H1 (cell line): ENCODE measurements at regions not wholly inside any gene's neighbourhood (a gene's known extent, or its start where the extent isn't known, plus 50 kb on each side); places are given as distances from the start of the nearest gene placed in this dataset.

Experiments
- CTCF ChIA-PET: fragments of 300-600 bp; sonication (Branson Sonifier 250); formaldehyde crosslinking; loops from one replicate; lab custom pipeline; 2021; ENCODE audit not compliant: partially characterized antibody; lab: Charles Lee
- POLR2A ChIA-PET: fragments of 300-600 bp; sonication (Branson Sonifier 250); formaldehyde crosslinking; loops from one replicate; lab custom pipeline; 2021; ENCODE audit warnings: inconsistent platforms; ENCODE audit not compliant: partially characterized antibody; lab: Charles Lee
- DNase-seq, 2 experiments: peaks; one replicate each; pipeline versions ENCODE4 v3.0.0 to v3.0.0-alpha.2; 2010 to 2022; ENCODE audit warnings: low spot score in 2 of 2, low read depth in 1 of 2, mixed read lengths in 1 of 2
- FAIRE-seq: peaks from 2 replicates; lab custom pipeline; 2011; peaks lifted over from hg19 to GRCh38; lab: Jason Lieb, UNC
- H2AFZ ChIP-seq: 2 replicates; pipeline ENCODE4 v1.8.1; 2012; ENCODE audit warnings: low read length, inconsistent platforms
- H2AK5ac ChIP-seq: 2 replicates; pipeline ENCODE4 v1.6.1; 2013; ENCODE audit warnings: low read depth, low read length
- H2BK120ac ChIP-seq: replicated peaks from 2 replicates; pipeline ENCODE3; 2013; ENCODE audit warnings: low read depth, low read length, inconsistent platforms
- H2BK12ac ChIP-seq: 2 replicates; pipeline ENCODE4 v1.6.1; 2013; ENCODE audit warnings: low read depth, low read length
- H2BK15ac ChIP-seq: 2 replicates; pipeline ENCODE4 v1.6.1; 2013; ENCODE audit warnings: low read length
- H2BK20ac ChIP-seq: 2 replicates; pipeline ENCODE4 v1.6.1; 2013; ENCODE audit warnings: low read length
- H2BK5ac ChIP-seq: 2 replicates; pipeline ENCODE4 v1.6.1; 2013; ENCODE audit warnings: low read depth, low read length
- H3K14ac ChIP-seq: 2 replicates; pipeline ENCODE4 v1.6.1; 2013; ENCODE audit warnings: inconsistent platforms; ENCODE audit not compliant: insufficient read length
- H3K18ac ChIP-seq: 2 replicates; pipeline ENCODE4 v1.6.1; 2013; ENCODE audit warnings: low read length; ENCODE audit errors: extremely low read depth
- H3K23ac ChIP-seq: 2 replicates; pipeline ENCODE4 v1.6.1; 2013; ENCODE audit warnings: inconsistent platforms; ENCODE audit not compliant: insufficient read length
- H3K23me2 ChIP-seq: 2 replicates; pipeline ENCODE4 v1.6.1; 2013; ENCODE audit warnings: low read depth, low read length
- H3K27ac ChIP-seq: 2 replicates; pipeline ENCODE4 v1.6.1; 2011; ENCODE audit warnings: low read depth, low read length, inconsistent platforms
- H3K27me3 ChIP-seq, 4 experiments: replicated peaks in 1 of 4; 1 replicate in 1 of 4; 2 replicates in 3 of 4; pipeline versions ENCODE4 v1.6.1 to v1.8.1; 2011 to 2013; ENCODE audit warnings: low read length in 3 of 4, mild to moderate bottlenecking in 3 of 4, inconsistent platforms in 2 of 4, mixed read lengths in 2 of 4, moderate library complexity in 1 of 4; ENCODE audit not compliant: control insufficient read depth in 3 of 4, insufficient read depth in 3 of 4; ENCODE audit errors: extremely low read depth in 1 of 4
- H3K36me3 ChIP-seq, 4 experiments: 2 replicates each; pipeline versions ENCODE4 v1.6.1 to v1.8.1; 2011 to 2013; ENCODE audit warnings: mild to moderate bottlenecking in 4 of 4, low read length in 3 of 4, moderate library complexity in 2 of 4, control low read depth in 1 of 4, inconsistent platforms in 1 of 4; ENCODE audit not compliant: insufficient read depth in 4 of 4, control insufficient read depth in 2 of 4
- H3K4ac ChIP-seq: replicated peaks from 2 replicates; pipeline ENCODE3; 2013; ENCODE audit warnings: low read length, low read depth, mixed read lengths, inconsistent platforms; ENCODE audit not compliant: insufficient read length
- H3K4me1 ChIP-seq, 4 experiments: replicated peaks in 1 of 4; 1 replicate in 1 of 4; 2 replicates in 3 of 4; pipeline versions ENCODE4 v1.6.1 to v1.8.1; 2011 to 2013; ENCODE audit warnings: low read length in 3 of 4, inconsistent platforms in 2 of 4, mixed read lengths in 1 of 4; ENCODE audit not compliant: insufficient read depth in 4 of 4, control insufficient read depth in 3 of 4
- H3K4me2 ChIP-seq, 2 experiments: 2 replicates each; pipeline versions ENCODE4 v1.6.1 to v1.8.1; 2011 to 2013; ENCODE audit warnings: low read depth in 2 of 2, low read length in 2 of 2, control low read depth in 1 of 2, inconsistent platforms in 1 of 2, mild to moderate bottlenecking in 1 of 2; ENCODE audit not compliant: insufficient read depth in 1 of 2
- H3K4me3 ChIP-seq, 4 experiments: fragments of 200-600, 300-600 bp in 1 of 4; sonication (generic), shearing (Covaris generic), sonication (Bioruptor Twin) in 1 of 4; 2 replicates each; pipeline versions ENCODE4 v1.5.1 to v1.8.1; 2011 to 2016; ENCODE audit warnings: low read length in 4 of 4, low read depth in 3 of 4, control low read depth in 2 of 4, inconsistent platforms in 2 of 4, mild to moderate bottlenecking in 2 of 4, mixed read lengths in 1 of 4, moderate library complexity in 1 of 4; ENCODE audit not compliant: insufficient read depth in 2 of 4; ENCODE audit errors: extremely low read depth in 1 of 4
- H3K56ac ChIP-seq: replicated peaks from 2 replicates; pipeline ENCODE3; 2013; ENCODE audit warnings: low read depth, mild to moderate bottlenecking, mixed read lengths, low read length, inconsistent platforms; ENCODE audit not compliant: insufficient read length
- H3K79me1 ChIP-seq: 2 replicates; pipeline ENCODE4 v1.6.1; 2013; ENCODE audit warnings: low read depth, low read length, control low read depth
- H3K79me2 ChIP-seq, 2 experiments: 2 replicates each; pipeline versions ENCODE4 v1.6.1 to v1.8.1; 2012 to 2013; ENCODE audit warnings: low read length in 2 of 2, mild to moderate bottlenecking in 2 of 2, inconsistent platforms in 1 of 2; ENCODE audit not compliant: insufficient read depth in 2 of 2, control insufficient read depth in 1 of 2
- H3K9ac ChIP-seq, 4 experiments: replicated peaks in 1 of 4; 1 replicate in 1 of 4; 2 replicates in 3 of 4; pipeline versions ENCODE4 v1.6.1 to v1.8.1; 2011 to 2013; ENCODE audit warnings: low read depth in 3 of 4, low read length in 3 of 4, control low read depth in 2 of 4, mild to moderate bottlenecking in 2 of 4, moderate library complexity in 2 of 4, inconsistent platforms in 1 of 4; ENCODE audit errors: extremely low read depth in 1 of 4
- H3K9me3 ChIP-seq, 2 experiments: 2 replicates each; pipeline versions ENCODE4 v1.6.1 to v1.8.1; 2012 to 2013; ENCODE audit warnings: mild to moderate bottlenecking in 2 of 2, moderate library complexity in 2 of 2, control low read depth in 1 of 2, inconsistent platforms in 1 of 2, low read depth in 1 of 2, low read length in 1 of 2, mixed read lengths in 1 of 2; ENCODE audit not compliant: insufficient read depth in 2 of 2
- H4K20me1 ChIP-seq, 2 experiments: replicated peaks in 1 of 2; 2 replicates each; pipeline versions ENCODE3 to v1.8.1; 2011 to 2013; ENCODE audit warnings: inconsistent platforms in 2 of 2, low read length in 2 of 2, mild to moderate bottlenecking in 1 of 2; ENCODE audit not compliant: insufficient read depth in 2 of 2, control insufficient read depth in 1 of 2
- H4K5ac ChIP-seq: 2 replicates; pipeline ENCODE4 v1.6.1; 2013; ENCODE audit warnings: low read length, low read depth, mixed read lengths, inconsistent platforms; ENCODE audit not compliant: insufficient read length
- H4K8ac ChIP-seq: 2 replicates; pipeline ENCODE4 v1.8.0; 2013; ENCODE audit warnings: mild to moderate bottlenecking, moderate library complexity, low read length, inconsistent platforms; ENCODE audit not compliant: insufficient read depth; ENCODE audit errors: extremely low read depth
- H4K91ac ChIP-seq: replicated peaks from 2 replicates; pipeline ENCODE3; 2013; ENCODE audit warnings: low read length, mixed read lengths, inconsistent platforms; ENCODE audit not compliant: insufficient read length
- BCL11A ChIP-seq, 2 experiments: IDR thresholded peaks; one replicate each; pipeline ENCODE4 v1.6.1; 2011; ENCODE audit warnings: low read depth in 2 of 2, low read length in 2 of 2, mild to moderate bottlenecking in 2 of 2
- HDAC2 ChIP-seq, 2 experiments: fragments of 300-600 bp in 1 of 2; sonication (generic) in 1 of 2; IDR thresholded peaks; 2 replicates each; pipeline ENCODE4 v1.6.1; 2011 to 2012; ENCODE audit warnings: low read depth in 2 of 2, low read length in 2 of 2, mild to moderate bottlenecking in 2 of 2, moderate library complexity in 2 of 2, borderline replicate concordance in 1 of 2, inconsistent platforms in 1 of 2
- KDM5A ChIP-seq: fragments of 200-600 bp; IDR thresholded peaks from 2 replicates; pipeline ENCODE4 v1.7.1; 2012; ENCODE audit warnings: mild to moderate bottlenecking, low read length, inconsistent platforms, mixed read lengths
- NANOG ChIP-seq: IDR thresholded peaks from 2 replicates; pipeline ENCODE4 v1.6.1; 2011; ENCODE audit warnings: low read length, low read depth, mild to moderate bottlenecking, inconsistent platforms; ENCODE audit not compliant: insufficient read depth, poor library complexity, severe bottlenecking
- RBBP5 ChIP-seq: IDR thresholded peaks from 2 replicates; pipeline ENCODE4 v1.7.1; 2012; ENCODE audit warnings: low read depth, mild to moderate bottlenecking, inconsistent platforms, low read length, moderate library complexity, borderline replicate concordance
- RFX5 ChIP-seq: IDR thresholded peaks from 2 replicates; pipeline ENCODE4 v1.6.1; 2011; ENCODE audit warnings: low read depth, low read length, improper control_type of control experiment, borderline replicate concordance
- RNF2 ChIP-seq: fragments of 200-900, 300-1000 bp; sonication (generic); IDR thresholded peaks from 2 replicates; pipeline ENCODE4 v1.7.1; 2016; ENCODE audit warnings: borderline replicate concordance, low read depth, mild to moderate bottlenecking, antibody characterized with exemption, low read length; ENCODE audit not compliant: poor library complexity, severe bottlenecking; ENCODE audit errors: missing control alignments
- SIRT6 ChIP-seq: IDR thresholded peaks from one replicate; pipeline ENCODE4 v1.7.1; 2012; ENCODE audit warnings: low read length, inconsistent platforms
- SP1 ChIP-seq: IDR thresholded peaks from 2 replicates; pipeline ENCODE4 v1.6.1; 2011; ENCODE audit warnings: low read depth, low read length
- SRF ChIP-seq: IDR thresholded peaks from 2 replicates; pipeline ENCODE4 v1.6.1; 2011; ENCODE audit warnings: mild to moderate bottlenecking, low read depth, low read length, moderate library complexity
- TBP ChIP-seq: IDR thresholded peaks from 2 replicates; pipeline ENCODE4 v1.6.1; 2011; ENCODE audit warnings: low read depth, low read length, improper control_type of control experiment
- TCF12 ChIP-seq: IDR thresholded peaks from 2 replicates; pipeline ENCODE4 v1.6.1; 2011; ENCODE audit warnings: low read depth, mild to moderate bottlenecking, low read length
- TEAD4 ChIP-seq: IDR thresholded peaks from 2 replicates; pipeline ENCODE4 v1.6.1; 2012; ENCODE audit warnings: low read depth, low read length, inconsistent platforms, mixed read lengths
- WGBS, 2 experiments: shearing (Covaris generic) in 1 of 2; methylation state at CpG; one replicate each; pipeline versions ENCODE4 v1.1.6 to v1.1.7; 2013 to 2015; ENCODE audit warnings: low lambda C conversion rate in 2 of 2, mixed read lengths in 2 of 2, inconsistent platforms in 1 of 2, low coverage in 1 of 2, missing lambda C conversion rate in 1 of 2; ENCODE audit not compliant: insufficient replicate concordance in 2 of 2, insufficient coverage in 1 of 2, insufficient read length in 1 of 2; ENCODE audit errors: extremely low coverage in 1 of 2, missing lambda C conversion rate in 1 of 2; 5-methylcytosine and 5-hydroxymethylcytosine counted together
- TF ChIP-seq, protein P1 (sequence below): IDR thresholded peaks from 2 replicates; pipeline ENCODE4 v1.6.1; 2012; ENCODE audit warnings: inconsistent platforms

DNA sequence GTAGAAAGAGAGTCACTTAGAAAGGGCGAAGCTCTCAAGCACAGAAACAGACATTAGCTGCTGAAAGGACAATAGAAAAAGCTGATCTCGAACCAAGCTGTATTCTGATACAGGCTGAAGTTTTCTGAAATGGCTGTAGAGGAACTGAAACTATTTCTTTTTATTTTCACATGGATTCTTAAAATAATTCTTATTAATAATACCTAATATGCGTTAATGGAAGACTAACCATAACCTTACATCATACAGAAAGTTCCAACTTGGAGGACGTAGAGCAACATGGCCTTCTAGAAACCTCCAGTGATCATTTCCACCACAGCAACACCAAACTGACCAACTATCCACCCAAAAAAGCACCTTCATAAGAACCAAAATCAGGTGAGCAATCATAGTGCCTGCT lies 52.8 kb upstream of the ACADM start:
- DNase-seq (no peak), FAIRE-seq (no peak)
- H3K56ac ChIP-seq, result no peak overlapping the region
- no peak overlapping the region for H2BK15ac ChIP-seq
- H3K27me3 ChIP-seq, result no peaks in the 10 kb centered on the region
- CTCF ChIA-PET, result interaction anchor here (0.5 kb wide), 1 partner anchor 66 kb away, joined by 3 read pairs; no protein-coding TSS in a partner anchor
- no peak overlapping the region for H2BK120ac ChIP-seq
- no peak overlapping the region for H3K14ac ChIP-seq
- H3K4me2 ChIP-seq, result peak overlapping the region; percentile 20 to 48; a peak in 1 of 4 replicates
- no peak overlapping the region for H4K5ac ChIP-seq
- no peaks in the 10 kb centered on the region for H3K36me3 ChIP-seq
- H3K4me1 ChIP-seq, result peaks cover 2 to 11% (median 9%) of the 10 kb centered on the region in 4 experiments; a peak in 4 of 7 replicates
- H3K79me2 ChIP-seq, result no peaks in the 10 kb centered on the region
- no peak overlapping the region for H2AK5ac ChIP-seq
- H4K20me1 ChIP-seq, result no peaks in the 10 kb centered on the region
- H2BK12ac ChIP-seq, result 0 out of 2 replicates have a peak overlapping the region, but pooled peaks have one; percentile 20
- H2BK20ac ChIP-seq, result 0 out of 2 replicates have a peak overlapping the region, but pooled peaks have one; percentile 24
- 91% methylated on average over 4 of the region's 4 CpGs; no CpG with 5 or more reads in 1 of the 2 experiments for WGBS, 2 experiments
- H3K27ac ChIP-seq, result no peak overlapping the region
- no peaks in the 10 kb centered on the region for H3K79me1 ChIP-seq
- POLR2A ChIA-PET, result no interaction called here
- H3K9ac ChIP-seq, result no peak overlapping the region
- H3K4ac ChIP-seq, result no peak overlapping the region
- H3K4me3 ChIP-seq, result no peak overlapping the region; a peak in 1 of 8 replicates
- H3K23me2 ChIP-seq, result no peaks in the 10 kb centered on the region
- peak overlapping the region; percentile 18; the same call in 1 of the 2 replicates for H2AFZ ChIP-seq
- H4K8ac ChIP-seq, result no peak overlapping the region
- 0 out of 2 replicates have a peak overlapping the region, but pooled peaks have one; percentile 89 for H2BK5ac ChIP-seq
- H3K23ac ChIP-seq, result no peak overlapping the region
- no peaks in the 10 kb centered on the region for H3K9me3 ChIP-seq
- no peak overlapping the region for H3K18ac ChIP-seq
- no peak overlapping the region for H4K91ac ChIP-seq
- no peak for TF ChIP-seq TBP
- TF ChIP-seq RNF2, result no peak
- no peak for TF ChIP-seq HDAC2 (IDR thresholded peaks at IDR 0.05; ENCODE audit: borderline replicate concordance in 1 of 2, low read depth in 2 of 2, low read length in 2 of 2)
- TF ChIP-seq, protein P1, sequence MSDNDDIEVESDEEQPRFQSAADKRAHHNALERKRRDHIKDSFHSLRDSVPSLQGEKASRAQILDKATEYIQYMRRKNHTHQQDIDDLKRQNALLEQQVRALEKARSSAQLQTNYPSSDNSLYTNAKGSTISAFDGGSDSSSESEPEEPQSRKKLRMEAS, result no peak
- TF ChIP-seq BCL11A (IDR thresholded peaks at IDR 0.05; ENCODE audit: low read depth in 2 of 2, low read length in 2 of 2), result no peak
- TF ChIP-seq SP1, result no peak
- TF ChIP-seq TEAD4, result no peak
- TF ChIP-seq NANOG, result no peak
- no peak for TF ChIP-seq RFX5
- no peak for TF ChIP-seq SIRT6
- TF ChIP-seq RBBP5, result no peak
- no peak for TF ChIP-seq TCF12
- TF ChIP-seq KDM5A, result no peak
- TF ChIP-seq SRF, result no peak
